Stimulated activated CD8-positive, alpha-beta memory T cell treated with anti-CD3 and anti-CD28 coated beads, Interleukin-2, amount 100 ng/mL, for 48 hours (primary cell): ENCODE measurements at regions not wholly inside any gene's neighbourhood (a gene's known extent, or its start where the extent isn't known, plus 50 kb on each side); places are given as distances from the start of the nearest gene placed in this dataset.
"Not testable (repeated sequence)": the region's sequence is repeated elsewhere in the genome, so short reads cannot be mapped to it uniquely, and the experiment has no call there.

Experiments
- DNase-seq, 2 donors: peaks; one replicate each; pipeline ENCODE4 v3.0.0-alpha.2; 2020; ENCODE audit warnings: low read depth in 2 of 2

DNA sequence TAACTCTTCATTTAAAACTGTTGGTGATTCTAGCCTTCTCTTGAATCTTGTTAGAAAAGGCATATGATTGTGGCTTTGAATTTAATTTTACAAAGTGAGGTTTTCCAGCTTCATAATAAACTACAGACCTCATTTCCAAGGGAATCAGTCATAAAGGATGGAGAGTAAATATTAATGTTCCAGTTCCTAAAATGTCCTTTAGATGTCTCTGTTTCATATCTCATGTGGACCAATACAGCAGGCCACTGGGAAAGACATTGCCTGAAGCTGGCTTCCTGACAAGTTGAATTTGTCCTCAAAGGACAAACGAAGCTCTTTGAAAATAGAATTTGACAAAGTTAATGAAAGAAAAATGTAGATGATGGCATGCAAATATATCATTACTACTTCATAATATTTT, 125.4 kb downstream of the ZNF330 start:
- no peak for DNase-seq

DNA sequence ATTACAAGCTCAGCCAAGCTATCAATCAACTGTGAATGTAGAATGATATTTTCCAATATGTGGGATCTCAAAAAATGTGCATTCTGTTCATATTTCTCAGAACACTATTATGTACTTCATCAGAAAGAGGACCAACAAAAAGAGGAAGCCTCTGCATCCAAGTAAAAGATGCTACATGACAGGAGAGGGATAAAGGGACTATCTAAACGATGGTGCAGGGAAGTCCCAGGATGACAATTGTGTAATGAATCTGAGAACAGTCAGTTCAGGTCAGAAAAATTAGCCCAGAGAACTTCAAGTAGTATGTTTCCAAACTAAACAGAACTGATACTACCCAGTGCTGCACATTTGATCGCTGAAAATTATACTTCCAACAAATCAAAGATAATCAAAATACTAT, 127.0 kb downstream of the ZNF330 start:
- no peak for DNase-seq

DNA sequence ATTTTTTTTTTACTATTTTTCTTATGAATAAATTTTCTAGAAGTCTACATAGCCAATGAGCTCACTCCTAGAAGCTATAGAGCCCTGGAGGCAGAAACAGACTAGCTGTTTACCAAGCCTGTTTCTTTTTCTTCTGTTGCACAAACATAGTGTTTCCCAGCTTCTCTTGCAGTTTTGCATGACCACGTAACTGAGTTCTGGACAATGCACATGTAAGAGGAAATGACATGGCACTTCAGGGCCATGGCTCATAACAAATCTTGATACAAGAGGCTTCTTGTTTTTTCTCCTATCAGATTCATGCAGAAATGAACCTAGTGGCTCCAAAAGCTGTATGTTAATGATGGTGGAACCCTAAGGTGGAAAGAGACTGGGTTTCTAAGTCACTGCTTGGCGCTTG, 127.4 kb downstream of the ZNF330 start:
- DNase-seq, result no peak

DNA sequence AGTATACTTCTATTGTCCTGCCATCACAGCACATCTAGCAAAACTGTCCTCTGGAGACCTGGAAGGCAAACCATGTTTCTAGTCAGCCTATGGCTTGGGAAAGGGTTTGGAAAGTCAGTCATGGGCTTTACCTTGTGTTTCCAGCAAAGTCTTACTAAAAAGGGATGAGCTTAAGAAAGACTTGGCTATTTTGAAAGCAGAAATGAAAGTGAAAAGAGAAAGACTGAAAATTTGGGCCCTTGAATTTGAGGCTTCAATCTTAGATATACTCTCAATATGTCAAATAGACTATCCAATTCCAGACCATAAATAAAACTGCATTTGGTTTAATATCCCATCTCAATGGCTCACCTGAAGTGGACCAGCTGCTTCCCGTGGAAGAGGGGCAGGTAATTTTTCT, 127.9 kb downstream of the ZNF330 start:
- DNase-seq, result no peak

DNA sequence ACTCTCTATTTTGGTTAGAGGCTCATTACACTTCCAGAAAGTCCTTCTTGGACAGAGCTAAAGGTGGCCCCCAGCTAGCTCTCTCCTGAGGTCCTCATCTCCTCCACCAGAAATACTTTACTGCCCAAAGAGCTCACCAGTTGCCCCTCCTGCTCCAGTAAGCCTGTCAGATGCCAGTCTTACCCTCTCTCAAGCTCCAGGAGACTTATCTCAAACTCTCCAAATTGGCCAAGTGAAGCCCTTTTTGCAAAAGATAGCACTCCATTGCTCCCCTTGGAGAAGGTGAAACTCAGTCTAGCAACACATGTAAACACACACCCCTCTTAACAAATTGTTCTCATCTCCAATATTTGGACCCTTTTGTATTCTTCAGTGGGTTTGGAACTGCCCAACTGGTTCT, 128.5 kb downstream of the ZNF330 start:
- DNase-seq, result no peak

DNA sequence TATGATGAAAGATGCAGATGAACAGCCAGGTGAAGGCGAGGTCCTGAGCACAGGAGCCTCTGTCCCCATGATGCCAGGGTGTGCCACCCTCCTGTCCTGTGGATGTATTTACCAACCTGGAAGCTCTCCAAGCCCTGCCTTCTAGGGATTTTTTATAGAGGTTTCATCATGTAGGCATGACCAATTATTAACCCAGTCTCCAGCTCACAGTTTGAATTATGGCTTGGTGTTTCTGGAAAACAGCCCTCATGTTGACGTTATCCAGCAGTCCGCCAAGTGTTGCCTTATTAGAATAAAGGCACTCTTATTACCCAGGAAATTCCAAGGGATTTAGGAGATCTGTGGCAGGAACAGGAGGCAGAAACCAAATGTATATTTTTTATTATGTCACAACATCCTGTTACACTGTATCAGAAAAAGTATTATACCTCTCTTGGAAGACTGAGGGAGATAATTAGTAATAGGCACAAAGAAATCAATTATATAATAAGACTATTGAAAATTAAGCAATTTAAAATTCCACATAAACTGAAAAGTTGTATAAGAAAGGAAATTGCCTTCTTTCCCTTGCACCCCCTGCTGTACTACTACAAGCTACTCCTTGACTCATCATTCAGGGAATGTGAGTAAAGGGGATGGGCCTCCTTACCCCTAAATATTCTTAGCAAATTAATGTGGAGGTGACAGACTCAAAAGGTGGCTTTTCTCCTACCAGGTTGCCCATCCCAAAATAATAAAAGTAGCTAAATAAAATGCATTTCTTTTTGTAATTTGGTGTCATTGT, 129.6 kb downstream of the ZNF330 start:
- no peak for DNase-seq

DNA sequence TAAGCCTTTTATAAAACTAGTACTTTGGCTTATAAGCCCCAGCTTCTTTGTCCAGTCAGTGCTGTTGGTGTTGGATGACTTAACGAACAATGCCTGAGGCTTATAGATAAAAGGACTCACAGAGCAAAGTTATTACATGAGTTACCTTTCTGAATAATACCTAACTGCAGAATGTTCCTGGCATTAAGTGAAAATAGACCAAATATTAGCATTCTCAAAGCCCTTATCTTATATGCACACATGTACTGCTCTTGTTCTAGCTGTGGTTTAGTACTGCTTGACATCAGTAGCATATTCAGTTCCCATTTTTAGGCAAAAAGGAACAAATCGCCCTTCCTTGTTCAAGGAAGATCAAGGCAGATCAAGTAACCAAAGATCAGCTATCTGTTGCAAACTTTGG, 131.6 kb downstream of the ZNF330 start:
- DNase-seq, result no peak

DNA sequence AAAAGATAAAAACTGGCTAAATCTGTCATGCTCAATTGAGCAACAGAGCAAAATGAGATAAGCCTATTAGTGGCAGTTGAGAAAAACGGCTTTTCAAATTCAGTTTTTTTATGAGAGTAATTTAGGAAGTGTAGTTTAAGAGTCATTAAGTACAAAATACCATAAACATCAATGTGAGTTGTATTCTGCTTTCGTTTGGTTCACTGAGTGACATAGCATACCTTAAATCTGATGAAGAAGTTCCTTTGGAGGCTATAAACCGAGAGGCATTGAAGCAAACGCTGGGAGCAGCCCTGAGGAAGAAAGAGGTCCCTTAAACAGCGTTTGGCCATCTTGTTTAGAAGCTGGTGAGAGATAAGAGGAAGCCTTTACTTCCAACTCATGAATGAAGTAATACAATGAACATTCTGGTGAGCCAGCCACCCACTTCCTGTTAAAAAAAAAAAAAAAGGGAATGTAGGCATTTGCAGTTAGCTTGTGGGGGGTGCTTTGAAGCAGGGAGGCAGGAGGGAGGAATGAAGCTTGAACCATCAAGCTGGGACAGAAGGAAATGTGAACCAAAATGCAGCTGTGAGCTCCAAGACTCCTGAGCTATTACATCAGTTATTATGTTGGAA, 132.3 kb downstream of the ZNF330 start:
- DNase-seq, result no peak

DNA sequence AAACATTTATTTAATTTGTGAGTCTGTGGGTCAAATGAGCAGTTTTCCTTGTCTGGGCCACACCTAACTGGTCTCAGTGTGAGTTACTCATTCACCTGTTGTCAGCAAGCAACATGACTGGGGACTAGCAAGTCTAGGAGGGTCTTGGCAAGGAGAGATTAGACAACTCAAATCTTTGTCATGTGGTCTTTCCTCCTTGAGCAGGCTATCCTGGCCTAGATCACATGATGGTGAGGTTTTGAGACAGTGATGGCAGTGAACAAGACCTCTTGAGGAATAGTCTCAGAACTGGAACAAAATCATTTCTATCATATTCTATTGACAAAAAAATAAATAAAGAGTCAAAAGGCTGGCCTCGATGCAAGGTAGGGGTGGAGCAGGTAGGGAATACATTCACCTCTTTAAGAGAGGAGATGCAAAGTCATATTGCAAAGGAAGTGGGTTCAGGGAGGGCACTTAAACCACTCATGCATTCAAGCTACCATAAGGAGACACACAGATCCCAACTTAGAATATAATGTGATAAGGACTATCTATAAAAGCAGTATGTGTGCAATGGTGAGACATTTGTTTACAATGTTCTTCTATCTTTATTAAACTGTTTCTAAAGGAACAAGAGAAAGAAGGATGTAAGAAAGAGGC, 135.7 kb downstream of the ZNF330 start:
- DNase-seq, result no peak

DNA sequence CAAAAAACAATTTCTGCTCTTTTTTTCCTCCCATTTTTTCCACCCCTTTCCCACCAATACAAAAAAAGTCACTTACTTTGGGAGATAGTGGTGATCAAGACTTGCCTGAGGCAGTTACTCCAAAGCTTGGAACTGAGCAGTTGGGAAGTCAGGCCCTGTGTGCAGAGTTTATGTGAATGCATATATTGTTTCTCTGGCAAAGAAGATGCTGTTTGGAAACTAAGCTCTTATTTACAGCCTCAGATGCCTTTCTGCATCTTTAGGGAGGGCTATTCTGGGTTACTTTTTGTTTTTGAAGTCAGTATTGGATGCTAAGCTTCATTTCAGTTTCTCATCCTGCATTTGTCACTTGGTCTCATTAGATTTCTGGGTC, 136.3 kb downstream of the ZNF330 start:
- DNase-seq, result no peak

DNA sequence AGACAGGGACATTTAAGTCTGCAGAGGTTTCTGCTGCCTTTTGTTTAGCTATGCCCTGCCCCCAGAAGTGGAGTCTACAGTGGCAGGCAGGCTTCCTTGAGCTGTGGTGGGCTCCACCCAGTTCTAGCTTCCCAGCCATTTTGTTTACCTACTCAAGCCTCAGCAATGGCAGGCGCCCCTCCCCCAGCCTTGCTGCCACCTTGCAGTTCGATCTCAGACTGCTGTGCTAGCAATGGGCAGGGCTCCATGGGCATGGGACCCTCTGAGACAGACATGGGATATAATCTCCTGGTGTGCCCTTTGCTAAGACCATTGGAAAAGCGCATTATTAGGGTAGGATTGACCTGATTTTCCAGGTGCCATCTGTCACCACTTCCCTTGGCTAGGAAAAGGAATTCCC, 147.5 kb downstream of the ZNF330 start:
- not testable (repeated sequence) for DNase-seq

DNA sequence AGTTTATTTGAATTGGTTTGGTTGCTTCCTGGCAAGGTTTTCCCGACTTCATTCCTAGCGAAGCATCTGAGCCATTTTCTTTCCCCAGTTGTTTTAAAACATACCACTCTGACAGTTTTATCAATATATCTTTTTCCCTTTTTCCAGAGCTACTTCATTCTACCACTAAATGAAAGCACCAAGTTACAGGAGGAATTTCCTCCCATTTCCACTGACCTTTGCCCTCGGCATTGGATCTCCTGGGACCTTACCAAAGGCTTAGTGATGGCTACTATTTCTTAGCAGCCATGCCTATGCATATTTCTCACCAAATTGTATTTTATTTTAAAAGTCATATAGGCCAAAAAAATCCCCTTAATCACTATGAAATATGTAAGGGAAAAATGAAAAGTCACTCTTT, 150.5 kb downstream of the ZNF330 start:
- DNase-seq, result no peak

DNA sequence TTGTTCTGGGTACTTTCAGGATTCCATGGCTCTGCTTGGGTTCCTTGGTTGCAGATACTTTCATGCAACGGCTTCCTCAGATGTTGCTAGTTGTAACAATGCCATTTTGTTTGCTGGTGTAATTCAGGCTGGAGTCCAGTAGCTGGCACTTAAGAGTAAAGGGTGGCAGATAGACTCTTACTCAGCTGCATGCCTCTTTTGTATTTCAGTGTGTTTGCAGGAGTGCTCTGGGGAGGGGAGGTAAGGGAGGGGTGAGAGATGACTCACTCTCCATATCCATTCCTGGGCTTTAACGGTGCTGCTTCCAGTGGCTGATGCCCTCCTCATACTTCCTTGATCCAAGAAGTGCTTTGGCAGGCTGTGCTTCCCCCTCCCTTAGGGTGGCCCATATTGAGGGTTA, 155.2 kb downstream of the ZNF330 start:
- no peak for DNase-seq

DNA sequence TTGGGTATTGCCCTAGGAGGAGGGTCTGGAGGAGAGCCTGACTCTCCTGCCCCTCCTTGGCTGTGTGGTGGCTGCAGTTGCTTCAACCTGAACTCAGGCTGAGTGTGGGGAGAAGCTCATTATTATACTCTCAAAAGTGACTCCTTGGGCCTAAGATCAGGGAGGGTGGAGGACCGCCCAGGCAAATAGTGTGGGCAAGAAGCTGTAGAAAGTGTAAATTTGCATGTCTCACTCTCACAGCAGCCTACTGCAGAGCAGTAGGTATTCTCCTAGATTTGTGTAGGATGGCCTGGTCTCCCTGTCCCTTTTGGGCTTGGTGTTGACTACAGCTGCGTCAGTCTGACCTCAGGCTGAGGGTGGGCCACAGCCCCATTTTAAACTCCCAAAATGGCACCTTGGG, 156.1 kb downstream of the ZNF330 start:
- DNase-seq, result no peak

DNA sequence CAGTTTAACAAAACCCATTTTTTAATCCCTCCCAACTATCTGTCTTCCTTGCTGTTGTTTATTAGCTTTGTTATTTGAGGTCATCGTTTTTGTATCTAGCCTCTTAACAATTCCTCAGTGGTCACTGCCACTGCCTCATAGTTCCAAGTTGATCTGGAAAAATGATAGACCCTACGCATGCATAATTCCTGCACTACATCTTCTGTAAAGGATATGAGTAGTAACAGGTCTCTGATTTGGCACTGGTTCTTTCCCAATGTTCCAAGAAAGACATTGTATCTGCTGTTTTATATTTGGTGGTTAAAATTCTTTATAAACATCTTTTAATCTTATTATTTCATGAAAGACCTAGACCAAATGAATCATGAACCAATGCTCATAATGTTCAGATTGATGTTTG, 166.6 kb downstream of the ZNF330 start:
- no peak for DNase-seq

DNA sequence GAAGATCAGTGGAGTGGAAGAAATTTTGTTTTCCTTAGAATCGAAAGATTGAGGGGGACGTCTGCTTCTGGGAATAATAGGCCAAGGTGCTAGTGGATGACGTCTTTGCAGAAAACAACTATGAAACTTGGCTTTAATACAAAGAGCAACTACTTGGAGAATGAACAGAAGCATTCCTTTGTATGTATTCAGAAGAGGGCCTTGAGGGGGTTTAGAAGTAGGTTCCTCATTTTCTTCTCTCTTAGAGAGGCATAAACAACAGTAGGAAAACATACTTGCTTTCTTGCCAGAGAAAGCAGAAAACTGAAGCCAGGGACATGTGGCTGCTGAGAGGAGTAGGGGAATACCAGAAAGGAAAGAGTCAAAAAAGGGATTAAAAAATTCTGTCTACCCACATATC, 167.8 kb downstream of the ZNF330 start:
- DNase-seq, result no peak

DNA sequence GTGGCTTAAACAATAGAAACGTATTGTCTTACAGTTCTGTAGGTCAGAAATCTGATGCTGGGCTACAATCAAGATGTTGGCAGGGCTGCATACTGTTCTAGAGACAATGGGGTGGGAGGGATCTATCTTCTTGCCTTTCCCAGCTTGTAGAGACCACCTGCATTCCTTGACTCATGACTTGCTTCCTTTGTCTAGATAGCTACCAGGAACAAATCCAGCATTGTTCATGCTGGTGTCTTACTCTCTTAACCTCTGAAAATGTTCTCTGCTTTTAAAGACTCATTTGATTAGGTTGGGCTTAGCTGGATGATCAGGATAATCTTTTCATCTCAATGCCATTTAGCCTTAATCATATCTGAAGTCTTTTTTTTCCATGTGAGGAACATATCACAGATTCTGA, 169.0 kb downstream of the ZNF330 start:
- no peak for DNase-seq

DNA sequence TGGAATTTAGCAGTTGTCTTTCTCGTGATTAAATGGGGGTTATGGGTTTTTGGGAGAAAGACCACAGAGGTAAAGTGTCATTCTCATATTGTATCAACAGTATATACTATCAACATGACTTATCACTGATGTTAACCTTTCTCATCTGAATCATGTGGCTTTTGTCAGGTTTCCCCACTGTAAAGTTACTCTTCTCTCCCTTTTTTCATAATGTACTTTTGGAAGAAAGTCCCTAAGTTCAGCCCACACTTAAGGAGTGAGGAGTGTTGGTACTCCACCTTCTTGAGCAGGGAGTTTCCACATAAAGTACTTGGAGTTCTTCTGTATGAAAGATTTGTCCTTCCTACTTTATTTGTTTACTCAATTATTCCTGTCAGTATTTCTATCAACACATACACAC, 169.9 kb downstream of the ZNF330 start:
- DNase-seq, result no peak

DNA sequence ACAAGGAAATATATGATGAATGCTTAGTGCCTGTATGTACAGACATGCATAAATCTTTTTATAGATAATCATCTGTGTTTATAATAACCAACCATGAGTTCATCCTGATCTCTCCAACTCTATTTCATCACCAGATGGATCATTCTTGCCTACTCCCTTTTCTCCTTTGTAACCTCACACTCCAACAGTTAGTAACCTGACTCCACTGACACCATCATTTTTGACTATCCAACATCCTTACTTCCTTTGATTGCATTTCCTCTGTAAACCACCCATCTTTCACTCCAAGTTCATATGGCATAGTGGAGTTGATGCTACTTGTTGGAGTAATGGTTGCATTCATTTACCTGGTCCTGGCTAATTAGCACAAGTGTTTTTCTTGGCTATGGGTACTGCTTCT, 170.6 kb downstream of the ZNF330 start:
- no peak for DNase-seq

DNA sequence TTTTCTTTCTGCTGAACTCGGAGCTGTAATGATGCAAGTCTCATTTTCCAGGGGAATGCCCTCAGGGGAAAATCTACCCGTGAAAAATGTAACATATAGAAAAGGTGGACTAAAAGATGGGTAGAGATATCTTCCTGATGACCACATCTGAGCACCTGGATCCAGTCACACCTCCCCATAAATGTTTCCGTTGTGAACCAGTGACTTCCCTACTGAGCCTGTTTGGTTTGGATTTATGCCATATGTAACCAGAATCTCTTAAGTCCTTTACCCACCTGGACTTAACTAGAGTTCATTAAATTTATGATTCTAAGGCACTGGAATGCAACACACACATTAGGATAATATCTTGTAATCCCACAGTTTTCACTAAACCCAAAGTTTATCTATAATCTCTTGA, 171.1 kb downstream of the ZNF330 start:
- DNase-seq, result no peak

DNA sequence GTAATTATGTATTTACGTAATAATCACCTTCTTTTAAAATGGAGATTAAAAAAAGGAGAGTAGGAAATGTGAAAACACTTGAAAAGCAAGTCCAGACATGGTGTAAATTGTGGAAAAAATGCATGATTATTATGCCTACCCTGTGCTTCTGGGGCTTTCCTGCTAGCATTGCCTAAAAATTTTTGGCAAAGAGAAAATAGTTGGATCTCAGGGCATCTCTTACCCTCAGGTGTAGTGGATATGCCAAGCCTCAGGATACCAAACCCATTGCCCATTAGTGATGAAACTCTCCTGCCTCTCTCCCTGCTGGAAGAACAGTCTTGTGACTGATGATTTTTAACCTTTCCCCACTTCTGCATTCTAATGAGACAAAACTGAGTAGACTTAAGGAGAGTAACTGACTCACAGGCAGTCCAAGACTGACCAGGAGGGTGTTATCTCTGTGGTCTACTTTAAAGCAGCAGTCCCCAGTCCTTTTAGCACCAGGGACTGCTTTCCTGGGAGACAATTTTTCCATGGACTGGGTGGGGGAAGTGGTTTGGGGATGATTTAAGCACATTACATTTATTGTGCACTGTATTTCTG, 174.6 kb downstream of the ZNF330 start:
- no peak for DNase-seq

DNA sequence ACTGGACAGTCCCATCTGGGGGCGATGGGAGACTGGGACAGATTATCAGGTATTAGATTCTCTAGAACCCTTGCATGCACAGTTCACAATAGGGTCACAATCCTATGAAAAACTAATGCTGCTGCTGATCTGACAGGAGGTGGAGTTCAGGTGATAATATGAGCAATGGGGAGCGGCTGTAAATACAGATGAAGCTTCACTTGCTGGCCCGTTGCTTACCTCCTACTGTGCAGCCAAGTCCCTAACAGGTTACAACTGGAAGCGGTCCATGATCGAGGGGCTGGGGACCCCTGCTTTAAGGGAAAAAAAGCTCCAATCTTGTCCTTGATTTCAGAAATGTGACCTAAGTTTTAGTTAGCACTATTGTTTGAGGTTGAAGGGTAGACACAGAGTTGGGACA, 175.2 kb downstream of the ZNF330 start:
- DNase-seq, result no peak

DNA sequence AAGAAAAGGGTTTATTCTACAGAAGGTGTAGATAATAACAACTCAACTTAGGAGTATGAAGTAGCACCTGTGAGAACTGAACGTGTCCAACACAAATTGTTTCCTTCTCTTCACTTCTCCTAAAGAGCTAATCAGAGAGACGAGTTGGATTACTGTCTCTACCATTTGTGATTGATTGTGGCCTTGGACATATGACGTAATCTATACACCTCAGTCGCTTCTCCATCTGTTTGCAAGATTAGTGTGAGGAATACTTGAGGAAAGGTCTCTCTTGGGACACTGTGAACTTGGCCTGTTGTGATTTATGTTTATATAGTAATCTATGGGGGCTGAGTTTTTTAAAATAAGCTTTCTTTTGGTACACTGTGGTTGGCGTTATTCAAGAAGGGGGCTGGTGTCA, 182.0 kb downstream of the ZNF330 start:
- DNase-seq, result no peak
